A549 (cell line): ENCODE measurements at regions not wholly inside any gene's neighbourhood (a gene's known extent, or its start where the extent isn't known, plus 50 kb on each side); places are given as distances from the start of the nearest gene placed in this dataset.

ENCODE experiments used
- ATAC-seq, 2 experiments: fragments of 200-7000 bp in 1 of 2; fragments of >200 bp in 1 of 2; cut with Nextera tagmentation in 1 of 2; cut with Tn5 transposase in 1 of 2; 3 replicates each; pipeline versions ENCODE4 v1.8.0 to v1.9.1; 2018 to 2020; ENCODE audit warnings: mild to moderate bottlenecking in 1 of 2, moderate library complexity in 1 of 2
- CTCF ChIA-PET: fragments of 300-600 bp; sonication (Branson Sonifier 250); formaldehyde crosslinking; extraction: SDS; loops from one replicate; lab custom pipeline; 2021; ENCODE audit warnings: antibody characterized with exemption, inconsistent platforms; lab: Yijun Ruan, JAX
- POLR2A ChIA-PET: fragments of 350-600 bp; formaldehyde crosslinking; extraction: SDS; loops from one replicate; lab custom pipeline; 2021; ENCODE audit warnings: antibody characterized with exemption, inconsistent platforms; lab: Yijun Ruan, JAX
- DNase-seq, 2 experiments: peaks; one replicate each; pipeline versions ENCODE4 v3.0.0 to v3.0.0-alpha.2; 2011 to 2016; ENCODE audit warnings: low read depth in 1 of 2, low spot score in 1 of 2
- FAIRE-seq: peaks from 2 replicates; lab custom pipeline; 2011; peaks lifted over from hg19 to GRCh38; lab: Jason Lieb, UNC
- H3K27ac ChIP-seq, 2 experiments: fragments of >200 bp; sonication (Bioruptor Twin); formaldehyde crosslinking; 3 replicates each; pipeline ENCODE4 v1.5.1; 2016 to 2017
- H3K4me1 ChIP-seq: fragments of >200 bp; sonication (Bioruptor Twin); formaldehyde crosslinking; 3 replicates; pipeline ENCODE4 v1.6.1; 2016
- H3K4me2 ChIP-seq: fragments of >200 bp; sonication (Bioruptor Twin); formaldehyde crosslinking; 3 replicates; pipeline ENCODE4 v1.6.1; 2016
- H3K4me3 ChIP-seq: fragments of >200 bp; sonication (Bioruptor Twin); formaldehyde crosslinking; 3 replicates; pipeline ENCODE4 v1.5.1; 2016
- H3K9me3 ChIP-seq: fragments of >200 bp; sonication (Bioruptor Twin); formaldehyde crosslinking; 3 replicates; pipeline ENCODE4 v1.6.1; 2016
- CEBPB ChIP-seq, 2 experiments: fragments of >200 bp in 1 of 2; sonication (Bioruptor Twin) in 1 of 2; formaldehyde crosslinking in 1 of 2; IDR thresholded peaks; 2 replicates each; pipeline ENCODE4 v1.6.1; 2012 to 2016
- CHD2 ChIP-seq: fragments of 150-350 bp; IDR thresholded peaks from 2 replicates; pipeline ENCODE4 v1.6.1; 2014; ENCODE audit warnings: low read length; ENCODE audit not compliant: partially characterized antibody
- EP300 ChIP-seq, 2 experiments: fragments of >200 bp; sonication (Bioruptor Twin); formaldehyde crosslinking; IDR thresholded peaks; 2 replicates in 1 of 2; 3 replicates in 1 of 2; pipeline ENCODE4 v1.6.1; 2016 to 2017
- ESRRA ChIP-seq: fragments of 150-350 bp; IDR thresholded peaks from 2 replicates; pipeline ENCODE4 v1.6.1; 2014; ENCODE audit warnings: mild to moderate bottlenecking, low read length, borderline replicate concordance
- FOSB ChIP-seq: fragments of 250-450 bp; sonication (Bioruptor Pico); IDR thresholded peaks from 2 replicates; pipeline ENCODE4 v1.5.0; 2020; ENCODE audit warnings: mild to moderate bottlenecking, moderate library complexity
- FOXS1 ChIP-seq: fragments of 250-450 bp; sonication (Bioruptor Pico); IDR thresholded peaks from 2 replicates; pipeline ENCODE4 v1.5.0; 2020; ENCODE audit warnings: mild to moderate bottlenecking, moderate library complexity
- HEYL ChIP-seq: fragments of 250-450 bp; sonication (Bioruptor Pico); IDR thresholded peaks from 2 replicates; pipeline ENCODE4 v1.8.0; 2021; ENCODE audit warnings: mild to moderate bottlenecking, moderate library complexity
- HOXB5 ChIP-seq: fragments of 250-450 bp; sonication (Bioruptor Pico); IDR thresholded peaks from 2 replicates; pipeline ENCODE4 v1.5.0; 2020; ENCODE audit warnings: mild to moderate bottlenecking, moderate library complexity
- KDM1A ChIP-seq: fragments of 200-600 bp; sonication (generic); IDR thresholded peaks from 2 replicates; pipeline ENCODE4 v1.6.1; 2016; ENCODE audit warnings: low read depth, mild to moderate bottlenecking
- KDM5A ChIP-seq: fragments of 200-600 bp; sonication (generic); IDR thresholded peaks from 2 replicates; pipeline ENCODE4 v1.6.1; 2016; ENCODE audit warnings: antibody characterized with exemption, mild to moderate bottlenecking
- MAFK ChIP-seq: fragments of 450-650 bp; IDR thresholded peaks from 2 replicates; pipeline ENCODE4 v1.6.1; 2014; ENCODE audit not compliant: partially characterized antibody
- MYC ChIP-seq: IDR thresholded peaks from 2 replicates; pipeline ENCODE4 v1.6.1; 2012; ENCODE audit warnings: mild to moderate bottlenecking, inconsistent platforms, low read length, improper control_type of control experiment, borderline replicate concordance
- POLR2A ChIP-seq: IDR thresholded peaks from 2 replicates; pipeline ENCODE4 v1.6.1; 2012; ENCODE audit warnings: mild to moderate bottlenecking, low read length
- RAD21 ChIP-seq, 2 experiments: fragments of >200 bp in 1 of 2; sonication (Bioruptor Twin) in 1 of 2; formaldehyde crosslinking in 1 of 2; IDR thresholded peaks in 1 of 2; conservative IDR thresholded peaks in 1 of 2; 2 replicates in 1 of 2; 3 replicates in 1 of 2; pipeline ENCODE4 v1.6.1; 2012 to 2018; ENCODE audit warnings: inconsistent platforms in 1 of 2
- RARB ChIP-seq: fragments of 250-450 bp; sonication (Bioruptor Pico); IDR thresholded peaks from 2 replicates; pipeline ENCODE4 v1.8.0; 2021; ENCODE audit warnings: mild to moderate bottlenecking, moderate library complexity
- RFX5 ChIP-seq: fragments of 450-650 bp; IDR thresholded peaks from 2 replicates; pipeline ENCODE4 v1.7.1; 2014; ENCODE audit warnings: antibody characterized with exemption, mild to moderate bottlenecking, moderate library complexity
- TP53 ChIP-seq: fragments of 250-450 bp; sonication (Bioruptor Pico); IDR thresholded peaks from 2 replicates; pipeline ENCODE4 v1.5.0; 2021; ENCODE audit warnings: mild to moderate bottlenecking, moderate library complexity
- WGBS: methylation state at CpG from one replicate; pipeline ENCODE4 v1.1.6; 2017; ENCODE audit errors: missing lambda C conversion rate; 5-methylcytosine and 5-hydroxymethylcytosine counted together
- TF ChIP-seq, protein P1 (sequence below): fragments of 450-650 bp; IDR thresholded peaks from 2 replicates; pipeline ENCODE4 v1.6.1; 2014; ENCODE audit warnings: antibody characterized with exemption

DNA sequence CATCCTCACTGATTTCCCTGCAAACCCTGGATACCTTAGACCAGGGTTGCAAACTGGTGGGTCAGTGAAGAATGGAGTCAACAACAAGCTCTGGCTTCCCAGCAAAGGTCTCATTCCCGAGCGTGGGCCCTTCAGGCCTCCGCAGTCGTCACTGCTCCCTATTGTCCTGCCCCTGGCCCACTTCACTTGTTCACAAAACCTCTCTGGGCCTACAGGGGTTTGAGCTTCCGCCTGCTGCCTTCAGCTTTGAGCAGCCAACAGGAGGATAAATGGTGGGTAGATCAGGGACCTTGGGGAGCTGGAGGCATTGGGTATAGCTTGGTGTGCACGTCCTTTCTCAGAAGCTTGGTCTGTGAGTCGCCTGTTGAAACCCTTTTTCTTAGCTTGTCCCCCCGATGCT is 148.8 kb downstream of the KATNIP start:
- ATAC-seq, result no peak
- TF ChIP-seq POLR2A (no peak), CHD2 (no peak), TP53 (no peak)
- TF ChIP-seq, all 56 proteins: peak for 0
- POLR2A ChIA-PET, result no interaction called here
- Histone ChIP-seq H3K9me3 (no peaks in the 10 kb centered on the region), H3K4me1 (no peaks in the 10 kb centered on the region), H3K27ac (no peak overlapping the region), H3K4me3 (no peak overlapping the region), H3K4me2 (no peak overlapping the region)
- 96% methylated on average over 7 of the region's 8 CpGs for WGBS
- CTCF ChIA-PET, result interaction anchor here (0.9 to 1.3 kb wide), 5 partner anchors 8 to 59 kb away, joined by 3 to 4 read pairs (median 4); no protein-coding TSS in a partner anchor
- FAIRE-seq, result no peak
- no peak for DNase-seq

DNA sequence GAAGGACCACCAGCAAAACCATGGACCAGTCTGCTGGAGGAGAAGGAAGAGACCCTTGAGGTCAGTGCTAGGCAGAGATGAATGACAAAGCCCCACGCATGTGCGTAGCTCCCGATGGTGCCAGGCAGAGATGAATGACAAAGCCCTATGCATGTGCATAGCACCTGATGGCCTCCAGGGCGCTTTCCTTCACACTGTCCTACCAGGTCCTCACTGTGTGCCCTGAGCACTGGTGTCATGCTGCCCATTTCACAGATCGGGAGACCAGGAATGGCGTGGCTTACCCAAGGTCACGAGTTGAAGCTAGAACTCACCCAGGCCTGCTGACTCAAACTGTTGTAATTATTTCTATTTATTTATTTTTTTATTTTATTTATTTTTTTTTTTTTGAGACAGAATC is 149.6 kb downstream of the KATNIP start:
- H3K4me2 ChIP-seq, result no peak overlapping the region
- ChIA-PET POLR2A (no interaction called here), CTCF (interaction anchor here (0.9 to 1.0 kb wide), 3 partner anchors 10 to 15 kb away, joined by 3 to 4 read pairs (median 3); no protein-coding TSS in a partner anchor)
- FAIRE-seq (no peak), ATAC-seq (0 out of 6 replicates have a peak, but pooled peaks of 1 of the 2 experiments have one; percentile 40), DNase-seq (no peak)
- H3K4me3 ChIP-seq, result no peak overlapping the region
- no peaks in the 10 kb centered on the region for H3K4me1 ChIP-seq
- no peaks in the 10 kb centered on the region for H3K9me3 ChIP-seq
- no peak overlapping the region for H3K27ac ChIP-seq
- TF ChIP-seq CEBPB (IDR thresholded peaks at IDR 0.05), result no peak
- no peak for TF ChIP-seq KDM1A
- TF ChIP-seq POLR2A, result no peak
- TF ChIP-seq RFX5, result no peak
- TF ChIP-seq RAD21 (conservative IDR thresholded peaks at IDR 0.05 in 1 of 2, IDR thresholded peaks at IDR 0.05 in 1 of 2), result no peak
- TF ChIP-seq HEYL (CRISPR knock-in tag), result no peak
- TF ChIP-seq KDM5A, result no peak
- no peak for TF ChIP-seq ESRRA
- no peak for TF ChIP-seq EP300 (IDR thresholded peaks at IDR 0.05)
- 94% methylated on average over 7 of the region's 7 CpGs for WGBS

DNA sequence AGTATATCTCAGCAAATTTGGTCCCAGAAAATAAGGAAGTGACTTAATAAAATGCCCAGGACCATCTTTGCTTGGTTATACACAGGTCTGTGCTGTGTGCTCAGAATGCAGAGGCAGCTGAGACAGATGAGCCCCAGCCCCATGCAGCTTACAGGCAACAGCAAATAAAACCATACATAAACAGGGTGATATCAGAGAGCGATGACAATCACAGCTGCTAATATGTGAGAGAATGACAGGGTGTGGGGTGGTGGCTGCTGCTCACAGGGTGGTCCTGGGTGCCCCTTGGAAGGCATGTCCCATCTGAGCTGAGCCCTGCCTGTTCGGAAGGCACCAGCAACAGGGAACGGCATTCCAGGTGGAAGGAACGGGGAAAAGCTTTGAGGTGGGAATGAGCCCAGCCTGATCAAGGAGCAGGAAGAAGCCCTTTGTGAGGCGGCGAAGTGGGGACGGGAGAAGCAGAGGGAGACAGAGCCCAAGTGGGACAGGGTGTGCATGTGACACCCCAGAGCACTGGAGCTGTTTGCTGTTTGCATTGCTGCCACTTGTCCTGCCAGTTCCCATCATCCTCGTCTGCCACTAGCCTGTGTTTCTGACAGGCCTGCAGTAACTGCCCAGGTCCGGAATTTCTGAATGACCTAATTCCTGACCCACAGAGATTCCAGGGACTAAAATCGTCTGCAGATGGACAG is 150.5 kb downstream of the KATNIP start:
- no peaks in the 10 kb centered on the region for H3K9me3 ChIP-seq
- DNase-seq (no peak), FAIRE-seq (no peak), ATAC-seq (no peak)
- no peaks in the 10 kb centered on the region for H3K4me1 ChIP-seq
- ChIA-PET POLR2A (no interaction called here), CTCF (interaction anchor here (1.0 to 1.4 kb wide), 3 partner anchors 10 to 370 kb away, joined by 3 to 6 read pairs (median 3); no protein-coding TSS in a partner anchor)
- TF ChIP-seq MAFK (peak; percentile 12), FOXS1 (no peak), FOSB (no peak), CEBPB (IDR thresholded peaks at IDR 0.05) (no peak)
- 86% methylated on average over 10 of the region's 10 CpGs for WGBS
- no peak overlapping the region for H3K27ac ChIP-seq
- H3K4me3 ChIP-seq, result no peak overlapping the region
- H3K4me2 ChIP-seq, result no peak overlapping the region

DNA sequence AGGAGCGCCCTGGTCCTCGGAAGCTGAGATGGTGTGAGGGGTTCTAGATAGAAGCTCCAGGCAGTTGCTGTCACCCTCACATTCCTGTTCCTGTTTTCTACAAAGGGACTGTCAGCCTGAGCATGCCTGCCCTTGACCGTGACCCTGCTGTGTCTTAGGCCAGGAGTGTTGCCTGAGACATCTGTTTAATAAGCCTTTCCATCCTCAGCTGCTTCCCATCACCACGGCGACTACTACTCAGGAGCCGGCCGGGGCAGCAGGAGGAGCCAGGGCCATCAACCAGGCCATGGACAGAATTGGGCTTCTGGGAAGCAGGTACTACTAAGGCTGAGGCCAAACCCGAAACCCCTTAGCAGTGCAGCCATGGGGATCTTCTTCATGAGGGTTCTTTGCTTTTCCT is 151.4 kb downstream of the KATNIP start:
- ATAC-seq (no peak), FAIRE-seq (no peak), DNase-seq (no peak)
- Histone ChIP-seq H3K4me3 (no peak overlapping the region), H3K4me1 (no peaks in the 10 kb centered on the region), H3K27ac (no peak overlapping the region), H3K9me3 (no peaks in the 10 kb centered on the region), H3K4me2 (no peak overlapping the region)
- TF ChIP-seq MYC, result no peak
- TF ChIP-seq EP300 (IDR thresholded peaks at IDR 0.05), result no peak
- TF ChIP-seq, protein P1, sequence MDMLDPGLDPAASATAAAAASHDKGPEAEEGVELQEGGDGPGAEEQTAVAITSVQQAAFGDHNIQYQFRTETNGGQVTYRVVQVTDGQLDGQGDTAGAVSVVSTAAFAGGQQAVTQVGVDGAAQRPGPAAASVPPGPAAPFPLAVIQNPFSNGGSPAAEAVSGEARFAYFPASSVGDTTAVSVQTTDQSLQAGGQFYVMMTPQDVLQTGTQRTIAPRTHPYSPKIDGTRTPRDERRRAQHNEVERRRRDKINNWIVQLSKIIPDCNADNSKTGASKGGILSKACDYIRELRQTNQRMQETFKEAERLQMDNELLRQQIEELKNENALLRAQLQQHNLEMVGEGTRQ, result no peak
- TF ChIP-seq MAFK, result no peak
- no peak for TF ChIP-seq RARB (CRISPR knock-in tag)
- TF ChIP-seq ESRRA, result no peak
- no peak for TF ChIP-seq HOXB5 (CRISPR knock-in tag)
- WGBS, result 92% methylated on average over 8 of the region's 8 CpGs
- ChIA-PET CTCF (interaction anchor here (0.8 to 2.9 kb wide), 4 partner anchors 10 to 369 kb away, joined by 3 to 11 read pairs (median 4); no protein-coding TSS in a partner anchor), POLR2A (no interaction called here)
